ENCODE measurements at regions not wholly inside any gene's neighbourhood (a gene's known extent, or its start where the extent isn't known, plus 50 kb on each side); places are given as distances from the start of the nearest gene placed in this dataset.

DNA sequence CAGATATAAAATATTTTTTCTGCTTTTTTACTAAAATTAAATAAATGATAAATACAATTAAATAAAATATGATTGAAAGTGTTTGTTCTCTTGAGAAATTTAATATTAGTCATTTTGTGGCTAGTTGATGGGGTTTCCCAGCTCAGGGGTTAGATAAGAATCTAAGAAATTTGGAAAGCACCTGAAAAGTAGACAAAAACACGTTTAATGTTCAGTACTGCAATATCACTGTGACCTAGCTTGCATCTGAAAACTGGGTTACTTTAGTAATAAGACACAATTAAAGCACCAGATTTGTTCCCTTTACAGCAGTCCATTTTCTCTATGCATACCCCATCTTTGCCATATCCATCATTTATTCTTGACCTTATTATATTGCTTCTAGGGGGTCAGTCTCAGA lies 1454.8 kb upstream of the SPRY2 start:
- no peaks in the 10 kb centered on the region for H3K27me3 ChIP-seq (ENCODE audit: control insufficient read depth in 3 of 3, insufficient read depth in 3 of 3, low read depth in 1 of 3, low read length in 3 of 3)
- WGBS, 2 donors (ENCODE audit: extremely low coverage in 2 of 2, insufficient read length in 2 of 2, insufficient replicate concordance in 1 of 2) = no CpG with 5 or more reads among the region's 1 CpG
- DNase-seq (ENCODE audit: low spot score) = no peak

DNA sequence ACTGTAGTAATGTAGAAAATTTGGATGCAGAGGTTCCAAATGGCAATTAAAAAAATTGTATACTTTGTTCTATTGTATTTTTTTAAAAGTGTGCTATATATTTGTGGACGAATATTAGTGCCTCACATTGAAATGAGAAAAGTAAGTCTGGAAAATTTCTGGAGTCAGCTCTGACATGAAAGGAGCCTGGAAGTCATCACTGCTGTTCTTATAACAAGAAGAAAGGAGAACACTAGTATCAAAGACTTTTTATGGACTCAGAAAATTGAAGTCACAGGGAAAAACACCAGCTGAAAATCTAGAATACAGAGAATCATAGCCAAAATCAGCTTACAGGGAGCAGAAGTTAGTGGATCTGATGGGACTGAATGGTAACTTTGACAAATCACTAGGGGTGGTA lies 1450.7 kb upstream of the SPRY2 start:
- no peak overlapping the region for H4K91ac ChIP-seq (ENCODE audit: low read depth, low read length, poor library complexity)
- H3K4me2 ChIP-seq (ENCODE audit: insufficient read depth, low read length, poor library complexity, severe bottlenecking) = no peak overlapping the region
- no peak overlapping the region for H2BK120ac ChIP-seq (ENCODE audit: low read depth, low read length)
- H3K27me3 ChIP-seq (ENCODE audit: control insufficient read depth in 3 of 3, insufficient read depth in 3 of 3, low read depth in 1 of 3, low read length in 3 of 3) = no peaks in the 10 kb centered on the region
- no CpG with 5 or more reads among the region's 1 CpG for WGBS, 2 donors (ENCODE audit: extremely low coverage in 2 of 2, insufficient read length in 2 of 2, insufficient replicate concordance in 1 of 2)
- no peak for DNase-seq (ENCODE audit: low spot score)
- no peaks in the 10 kb centered on the region for H3K36me3 ChIP-seq (replicated peaks in 1 of 2; ENCODE audit: control insufficient read depth in 2 of 2, insufficient read depth in 2 of 2, low read length in 2 of 2)
- H3K14ac ChIP-seq (ENCODE audit: low read length) = no peak overlapping the region
- no peaks in the 10 kb centered on the region for H3K79me1 ChIP-seq (ENCODE audit: low read depth, low read length)
- H2AK5ac ChIP-seq (ENCODE audit: low read depth, low read length) = no peak overlapping the region
- H2AFZ ChIP-seq (ENCODE audit: low read length) = no peak overlapping the region
- no peak overlapping the region for H2BK5ac ChIP-seq (ENCODE audit: low read length)
- no peak overlapping the region for H3K27ac ChIP-seq (replicated peaks; ENCODE audit: low read length)
- no peak overlapping the region for H3K4me3 ChIP-seq (ENCODE audit: low read length in 2 of 2)
- H3K4me1 ChIP-seq (ENCODE audit: control insufficient read depth in 2 of 2, insufficient read depth in 1 of 2, low read depth in 1 of 2, low read length in 2 of 2) = no peaks in the 10 kb centered on the region
- no peak overlapping the region for H4K8ac ChIP-seq (ENCODE audit: low read depth, low read length)
- H3K9me3 ChIP-seq (replicated peaks in 1 of 2; ENCODE audit: control insufficient read depth in 2 of 2, insufficient read depth in 1 of 2, low read depth in 1 of 2, low read length in 2 of 2) = no peaks in the 10 kb centered on the region
- H3K4ac ChIP-seq (ENCODE audit: low read length) = no peak overlapping the region
- no peak overlapping the region for H2BK15ac ChIP-seq (ENCODE audit: low read length)
- no peak overlapping the region for H3K18ac ChIP-seq (ENCODE audit: low read length)
- H3K9ac ChIP-seq (ENCODE audit: low read depth, low read length, poor library complexity) = no peak overlapping the region
- H3K23ac ChIP-seq (ENCODE audit: low read depth, low read length, poor library complexity) = no peak overlapping the region
- no peak overlapping the region for H2BK12ac ChIP-seq (ENCODE audit: low read length)

More for the DNA sequence above, 1454.8 kb upstream of the SPRY2 start:
- no peaks in the 10 kb centered on the region for H3K36me3 ChIP-seq (replicated peaks in 1 of 2; ENCODE audit: control insufficient read depth in 2 of 2, insufficient read depth in 2 of 2, low read length in 2 of 2)
- H2BK15ac ChIP-seq (ENCODE audit: low read length) = no peak overlapping the region
- no peak overlapping the region for H3K23ac ChIP-seq (ENCODE audit: low read depth, low read length, poor library complexity)
- H3K27ac ChIP-seq (replicated peaks; ENCODE audit: low read length) = no peak overlapping the region
- no peak overlapping the region for H3K18ac ChIP-seq (ENCODE audit: low read length)
- no peak overlapping the region for H2AK5ac ChIP-seq (ENCODE audit: low read depth, low read length)
- H3K4ac ChIP-seq (ENCODE audit: low read length) = no peak overlapping the region
- H2BK5ac ChIP-seq (ENCODE audit: low read length) = no peak overlapping the region
- no peak overlapping the region for H2BK120ac ChIP-seq (ENCODE audit: low read depth, low read length)
- no peak overlapping the region for H4K91ac ChIP-seq (ENCODE audit: low read depth, low read length, poor library complexity)
- H3K9ac ChIP-seq (ENCODE audit: low read depth, low read length, poor library complexity) = no peak overlapping the region
- H3K4me3 ChIP-seq (ENCODE audit: low read length in 2 of 2) = no peak overlapping the region
- no peak overlapping the region for H4K8ac ChIP-seq (ENCODE audit: low read depth, low read length)
- no peaks in the 10 kb centered on the region for H3K9me3 ChIP-seq (replicated peaks in 1 of 2; ENCODE audit: control insufficient read depth in 2 of 2, insufficient read depth in 1 of 2, low read depth in 1 of 2, low read length in 2 of 2)
- H3K79me1 ChIP-seq (ENCODE audit: low read depth, low read length) = no peaks in the 10 kb centered on the region
- no peak overlapping the region for H2BK12ac ChIP-seq (ENCODE audit: low read length)
- no peaks in the 10 kb centered on the region for H3K4me1 ChIP-seq (ENCODE audit: control insufficient read depth in 2 of 2, insufficient read depth in 1 of 2, low read depth in 1 of 2, low read length in 2 of 2)
- no peak overlapping the region for H3K14ac ChIP-seq (ENCODE audit: low read length)
- H3K4me2 ChIP-seq (ENCODE audit: insufficient read depth, low read length, poor library complexity, severe bottlenecking) = no peak overlapping the region
- H2AFZ ChIP-seq (ENCODE audit: low read length) = no peak overlapping the region

DNA sequence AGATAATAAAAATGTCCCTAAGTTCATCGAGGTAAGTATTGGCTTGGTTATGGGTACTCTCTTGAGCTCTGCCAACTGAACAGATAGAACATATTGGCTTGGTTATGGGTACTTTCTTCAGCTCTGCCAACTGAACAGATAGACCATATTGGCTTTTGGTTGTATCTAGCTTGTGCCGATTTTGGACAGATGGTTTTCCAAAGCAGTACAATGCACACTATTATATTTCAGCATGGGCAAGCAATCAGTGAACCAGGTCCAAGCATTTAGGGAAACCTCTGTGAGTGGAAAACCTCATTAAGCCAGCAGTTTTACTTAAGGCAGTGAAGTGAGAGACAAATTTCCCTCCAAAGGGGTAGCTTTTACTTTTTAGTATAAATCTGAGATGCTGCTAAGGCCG lies 1440.5 kb upstream of the SPRY2 start:
- Histone ChIP-seq H3K4ac (ENCODE audit: low read length) (no peak overlapping the region), H4K91ac (ENCODE audit: low read depth, low read length, poor library complexity) (no peak overlapping the region), H2BK5ac (ENCODE audit: low read length) (no peak overlapping the region), H3K9me3 (replicated peaks in 1 of 2; ENCODE audit: control insufficient read depth in 2 of 2, insufficient read depth in 1 of 2, low read depth in 1 of 2, low read length in 2 of 2) (no peaks in the 10 kb centered on the region), H2BK15ac (ENCODE audit: low read length) (no peak overlapping the region), H3K27ac (replicated peaks; ENCODE audit: low read length) (no peak overlapping the region), H3K14ac (ENCODE audit: low read length) (no peak overlapping the region), H3K18ac (ENCODE audit: low read length) (no peak overlapping the region), H2AK5ac (ENCODE audit: low read depth, low read length) (no peak overlapping the region), H3K4me3 (ENCODE audit: low read length in 2 of 2) (no peak overlapping the region), H4K8ac (ENCODE audit: low read depth, low read length) (no peak overlapping the region), H2BK12ac (ENCODE audit: low read length) (no peak overlapping the region), H3K27me3 (ENCODE audit: control insufficient read depth in 3 of 3, insufficient read depth in 3 of 3, low read depth in 1 of 3, low read length in 3 of 3) (no peaks in the 10 kb centered on the region), H3K23ac (ENCODE audit: low read depth, low read length, poor library complexity) (no peak overlapping the region), H3K79me1 (ENCODE audit: low read depth, low read length) (no peaks in the 10 kb centered on the region), H2AFZ (ENCODE audit: low read length) (no peak overlapping the region), H3K4me2 (ENCODE audit: insufficient read depth, low read length, poor library complexity, severe bottlenecking) (no peak overlapping the region), H3K36me3 (replicated peaks in 1 of 2; ENCODE audit: control insufficient read depth in 2 of 2, insufficient read depth in 2 of 2, low read length in 2 of 2) (no peaks in the 10 kb centered on the region), H3K9ac (ENCODE audit: low read depth, low read length, poor library complexity) (no peak overlapping the region), H2BK120ac (ENCODE audit: low read depth, low read length) (no peak overlapping the region), H3K4me1 (ENCODE audit: control insufficient read depth in 2 of 2, insufficient read depth in 1 of 2, low read depth in 1 of 2, low read length in 2 of 2) (no peaks in the 10 kb centered on the region)
- no CpG with 5 or more reads among the region's 3 CpGs for WGBS, 2 donors (ENCODE audit: extremely low coverage in 2 of 2, insufficient read length in 2 of 2, insufficient replicate concordance in 1 of 2)
- no peak for DNase-seq (ENCODE audit: low spot score)

DNA sequence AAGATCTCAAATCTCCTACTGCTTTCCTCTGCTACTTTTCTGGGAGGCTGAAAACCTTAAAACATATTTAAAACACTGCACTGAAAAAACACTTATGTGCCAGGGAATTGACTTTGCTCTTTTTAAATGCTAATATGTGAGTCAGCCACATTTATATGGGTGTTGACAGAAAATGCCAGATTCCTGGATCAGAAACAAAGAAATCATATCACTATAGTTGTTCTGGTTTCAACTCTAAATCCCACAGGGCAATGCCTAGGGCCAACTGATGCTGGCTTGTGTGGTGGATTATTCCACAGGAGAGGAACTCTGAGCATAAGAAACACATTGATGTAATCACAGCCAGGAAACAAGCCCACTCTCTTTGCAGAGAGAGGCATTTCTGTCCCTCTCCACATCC lies 1439.0 kb upstream of the SPRY2 start:
- Histone ChIP-seq H4K8ac (ENCODE audit: low read depth, low read length) (no peak overlapping the region), H2BK5ac (ENCODE audit: low read length) (no peak overlapping the region), H2BK15ac (ENCODE audit: low read length) (no peak overlapping the region)

More for the DNA sequence above, 1439.0 kb upstream of the SPRY2 start:
- Histone ChIP-seq H2BK12ac (ENCODE audit: low read length) (no peak overlapping the region), H2AFZ (ENCODE audit: low read length) (no peak overlapping the region), H2AK5ac (ENCODE audit: low read depth, low read length) (no peak overlapping the region), H3K9me3 (replicated peaks in 1 of 2; ENCODE audit: control insufficient read depth in 2 of 2, insufficient read depth in 1 of 2, low read depth in 1 of 2, low read length in 2 of 2) (no peaks in the 10 kb centered on the region), H3K4me2 (ENCODE audit: insufficient read depth, low read length, poor library complexity, severe bottlenecking) (no peak overlapping the region), H2BK120ac (ENCODE audit: low read depth, low read length) (no peak overlapping the region), H3K4me1 (ENCODE audit: control insufficient read depth in 2 of 2, insufficient read depth in 1 of 2, low read depth in 1 of 2, low read length in 2 of 2) (no peaks in the 10 kb centered on the region), H3K36me3 (replicated peaks in 1 of 2; ENCODE audit: control insufficient read depth in 2 of 2, insufficient read depth in 2 of 2, low read length in 2 of 2) (no peaks in the 10 kb centered on the region), H3K4ac (ENCODE audit: low read length) (no peak overlapping the region), H3K79me1 (ENCODE audit: low read depth, low read length) (no peaks in the 10 kb centered on the region), H3K27me3 (ENCODE audit: control insufficient read depth in 3 of 3, insufficient read depth in 3 of 3, low read depth in 1 of 3, low read length in 3 of 3) (no peaks in the 10 kb centered on the region), H3K9ac (ENCODE audit: low read depth, low read length, poor library complexity) (no peak overlapping the region), H3K14ac (ENCODE audit: low read length) (no peak overlapping the region), H4K91ac (ENCODE audit: low read depth, low read length, poor library complexity) (no peak overlapping the region), H3K23ac (ENCODE audit: low read depth, low read length, poor library complexity) (no peak overlapping the region), H3K27ac (replicated peaks; ENCODE audit: low read length) (no peak overlapping the region), H3K18ac (ENCODE audit: low read length) (no peak overlapping the region), H3K4me3 (ENCODE audit: low read length in 2 of 2) (no peak overlapping the region)
- DNase-seq (ENCODE audit: low spot score) = no peak

Data from neuronal stem cell (in vitro differentiated cells).